HG03521 (cell line): ENCODE measurements at regions not wholly inside any gene's neighbourhood (a gene's known extent, or its start where the extent isn't known, plus 50 kb on each side); places are given as distances from the start of the nearest gene placed in this dataset.

Experiments used
- ATAC-seq: cut with Tn5 transposase; IDR thresholded peaks from one replicate; pipeline ENCODE4 v1.9.1; 2021; ENCODE audit warnings: mild to moderate bottlenecking, moderate library complexity; ENCODE audit not compliant: unreplicated experiment

GRCh38 chr6:149147938-149148718 lies 169.4 kb upstream of the TAB2 start:
- no peak for ATAC-seq

- ATAC-seq, result no peak
Measured at GRCh38 chr6:149149653-149150052, 167.9 kb upstream of the TAB2 start.

- no peak for ATAC-seq
Measured at GRCh38 chr6:149150301-149150700, 167.2 kb upstream of the TAB2 start.

GRCh38 chr6:149150801-149151398 lies 166.6 kb upstream of the TAB2 start:
- ATAC-seq, result no peak

GRCh38 chr6:149152521-149152920 lies 165.0 kb upstream of the TAB2 start:
- ATAC-seq, result no peak

GRCh38 chr6:149153100-149153499 lies 164.4 kb upstream of the TAB2 start:
- ATAC-seq, result no peak

GRCh38 chr6:149153693-149154092 lies 163.8 kb upstream of the TAB2 start:
- ATAC-seq, result no peak

GRCh38 chr6:149154261-149154821 lies 163.2 kb upstream of the TAB2 start:
- ATAC-seq, result no peak

GRCh38 chr6:149157126-149157525 lies 160.4 kb upstream of the TAB2 start:
- no peak for ATAC-seq

GRCh38 chr6:149158076-149158475 lies 159.4 kb upstream of the TAB2 start:
- ATAC-seq, result no peak

- ATAC-seq, result no peak
Measured at GRCh38 chr6:149160943-149161342, 156.6 kb upstream of the TAB2 start.

- ATAC-seq, result no peak
Measured at GRCh38 chr6:149162924-149163323, 154.6 kb upstream of the TAB2 start.

GRCh38 chr6:149164199-149164750 lies 153.2 kb upstream of the TAB2 start:
- ATAC-seq, result no peak

- no peak for ATAC-seq
Measured at GRCh38 chr6:149166336-149166735, 151.2 kb upstream of the TAB2 start.

- no peak for ATAC-seq
Measured at GRCh38 chr6:149166747-149167146, 150.8 kb upstream of the TAB2 start.

GRCh38 chr6:149168968-149169367 lies 148.5 kb upstream of the TAB2 start:
- no peak for ATAC-seq

GRCh38 chr6:149169761-149170511 lies 147.6 kb upstream of the TAB2 start:
- no peak for ATAC-seq

- no peak for ATAC-seq
Measured at GRCh38 chr6:149170564-149171452, 146.7 kb upstream of the TAB2 start.

GRCh38 chr6:149173222-149173621 lies 144.3 kb upstream of the TAB2 start:
- no peak for ATAC-seq

- no peak for ATAC-seq
Measured at GRCh38 chr6:149174962-149175361, 142.6 kb upstream of the TAB2 start.
